HepG2 (cell line): ENCODE measurements at regions not wholly inside any gene's neighbourhood (a gene's known extent, or its start where the extent isn't known, plus 50 kb on each side); places are given as distances from the start of the nearest gene placed in this dataset.
A peak's percentile ranks its signal among the peaks of the same experiment; 100 is the strongest.

Experiments used
- AFF4 ChIP-seq: sonication (generic); formaldehyde crosslinking; IDR thresholded peaks from 2 replicates; pipeline ENCODE4 v1.4.0; 2020; ENCODE audit warnings: missing genetic modification reagents
- ARNT2 ChIP-seq: sonication (generic); formaldehyde crosslinking; IDR thresholded peaks from 2 replicates; pipeline ENCODE4 v1.8.0; 2022; ENCODE audit warnings: mild to moderate bottlenecking, low read depth, missing genetic modification reagents, moderate library complexity
- ELF4 ChIP-seq: sonication (generic); formaldehyde crosslinking; IDR thresholded peaks from 2 replicates; pipeline ENCODE4 v1.5.0; 2020; ENCODE audit warnings: missing genetic modification reagents, mild to moderate bottlenecking, moderate library complexity, borderline replicate concordance
- GATAD2A ChIP-seq: IDR thresholded peaks from 2 replicates; pipeline ENCODE4 v1.6.1; 2016
- NFYB ChIP-seq: sonication (generic); formaldehyde crosslinking; IDR thresholded peaks from 2 replicates; pipeline ENCODE4 v1.4.0; 2020; ENCODE audit warnings: missing genetic modification reagents
- PAXIP1 ChIP-seq: sonication (generic); formaldehyde crosslinking; conservative IDR thresholded peaks from 2 replicates; pipeline ENCODE4 v1.4.0; 2020; ENCODE audit warnings: mild to moderate bottlenecking, missing genetic modification reagents, moderate library complexity
- POLR2AphosphoS2 ChIP-seq: IDR thresholded peaks from 2 replicates; pipeline ENCODE4 v1.6.1; 2011; ENCODE audit warnings: low read depth, low read length, improper control_type of control experiment
- SAP130 ChIP-seq: IDR thresholded peaks from 2 replicates; pipeline ENCODE4 v1.6.1; 2016; ENCODE audit warnings: low read depth
- SOX5 ChIP-seq: IDR thresholded peaks from 2 replicates; pipeline ENCODE4 v1.6.1; 2016; ENCODE audit warnings: borderline replicate concordance
- ZBED4 ChIP-seq: sonication (generic); formaldehyde crosslinking; IDR thresholded peaks from 2 replicates; pipeline ENCODE4 v1.4.0; 2020; ENCODE audit warnings: missing genetic modification reagents, borderline replicate concordance
- ZBTB8A ChIP-seq: sonication (generic); formaldehyde crosslinking; IDR thresholded peaks from 2 replicates; pipeline ENCODE4 v1.4.0; 2020; ENCODE audit warnings: mild to moderate bottlenecking, low read depth, missing genetic modification reagents, borderline replicate concordance
- ZMYM4 ChIP-seq: sonication (generic); formaldehyde crosslinking; IDR thresholded peaks from 2 replicates; pipeline ENCODE4 v1.8.1; 2023; ENCODE audit warnings: mild to moderate bottlenecking, missing genetic modification reagents
- ZNF264 ChIP-seq: sonication (generic); formaldehyde crosslinking; IDR thresholded peaks from 2 replicates; pipeline ENCODE4 v1.4.0; 2020; ENCODE audit warnings: missing genetic modification reagents

- no peak for TF ChIP-seq PAXIP1 (CRISPR knock-in tag)
- peak; percentile 54; the same call in 1 of the 2 replicates for TF ChIP-seq ZMYM4
- TF ChIP-seq ELF4: no peak
- TF ChIP-seq SAP130 (CRISPR knock-in tag): no peak
- 0 out of 2 replicates have a peak, but pooled peaks have one; percentile 28 for TF ChIP-seq NFYB (CRISPR knock-in tag)
- TF ChIP-seq SOX5: 0 out of 2 replicates have a peak, but pooled peaks have one; percentile 16
- TF ChIP-seq ZNF264 (CRISPR knock-in tag): no peak
- no peak for TF ChIP-seq ZBTB8A
- 0 out of 2 replicates have a peak, but pooled peaks have one; percentile 13 for TF ChIP-seq GATAD2A
- no peak for TF ChIP-seq ZBED4 (CRISPR knock-in tag)
- TF ChIP-seq ARNT2: no peak
- no peak for TF ChIP-seq AFF4 (CRISPR knock-in tag)
- TF ChIP-seq POLR2AphosphoS2: no peak
Measured at GRCh38 chr6:137661601-137662000, 167.4 kb upstream of the OLIG3 start (continued).
